Omental fat pad (tissue), 3 donors: ENCODE measurements at regions not wholly inside any gene's neighbourhood (a gene's known extent, or its start where the extent isn't known, plus 50 kb on each side); places are given as distances from the start of the nearest gene placed in this dataset.
"Not testable (repeated sequence)": the region's sequence is repeated elsewhere in the genome, so short reads cannot be mapped to it uniquely, and the experiment has no call there.

Source experiments
- ATAC-seq: fragments of 150-250 bp; one replicate; pipeline ENCODE4 v1.9.1; 2016; ENCODE audit warnings: mild to moderate bottlenecking, moderate library complexity; ENCODE audit not compliant: low FRiP score
- DNase-seq: peaks from one replicate; pipeline ENCODE4 v3.0.0-alpha.2; 2019; ENCODE audit warnings: low spot score
- TF ChIP-seq, protein P1 (sequence below), 3 donors: fragments of 450-650 bp; IDR thresholded peaks; one replicate each; pipeline ENCODE4 v1.5.1; 2016 to 2017; ENCODE audit warnings: antibody characterized with exemption in 3 of 3, mild to moderate bottlenecking in 3 of 3, moderate library complexity in 2 of 3

DNA sequence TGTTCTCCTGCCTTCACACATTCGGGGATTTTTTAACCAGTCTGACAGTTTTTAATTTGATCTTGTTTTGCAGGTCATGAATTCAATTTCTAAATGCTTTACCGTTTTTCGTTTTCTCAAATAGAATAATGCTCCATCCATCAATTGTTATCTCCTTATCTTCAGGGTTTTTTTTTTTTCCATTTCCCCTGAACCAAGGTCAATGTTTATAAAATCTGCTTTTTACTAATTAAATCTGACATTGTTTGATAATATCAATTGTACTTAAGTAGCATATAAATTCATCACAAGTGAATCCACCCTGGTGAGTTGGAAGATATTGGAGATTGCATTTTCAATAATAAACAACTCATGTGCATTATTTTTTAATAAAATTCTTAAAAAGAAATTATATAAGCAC is 2004.6 kb upstream of the WWC1 start:
- DNase-seq (no peak), ATAC-seq (no peak)
- TF ChIP-seq, protein P1, sequence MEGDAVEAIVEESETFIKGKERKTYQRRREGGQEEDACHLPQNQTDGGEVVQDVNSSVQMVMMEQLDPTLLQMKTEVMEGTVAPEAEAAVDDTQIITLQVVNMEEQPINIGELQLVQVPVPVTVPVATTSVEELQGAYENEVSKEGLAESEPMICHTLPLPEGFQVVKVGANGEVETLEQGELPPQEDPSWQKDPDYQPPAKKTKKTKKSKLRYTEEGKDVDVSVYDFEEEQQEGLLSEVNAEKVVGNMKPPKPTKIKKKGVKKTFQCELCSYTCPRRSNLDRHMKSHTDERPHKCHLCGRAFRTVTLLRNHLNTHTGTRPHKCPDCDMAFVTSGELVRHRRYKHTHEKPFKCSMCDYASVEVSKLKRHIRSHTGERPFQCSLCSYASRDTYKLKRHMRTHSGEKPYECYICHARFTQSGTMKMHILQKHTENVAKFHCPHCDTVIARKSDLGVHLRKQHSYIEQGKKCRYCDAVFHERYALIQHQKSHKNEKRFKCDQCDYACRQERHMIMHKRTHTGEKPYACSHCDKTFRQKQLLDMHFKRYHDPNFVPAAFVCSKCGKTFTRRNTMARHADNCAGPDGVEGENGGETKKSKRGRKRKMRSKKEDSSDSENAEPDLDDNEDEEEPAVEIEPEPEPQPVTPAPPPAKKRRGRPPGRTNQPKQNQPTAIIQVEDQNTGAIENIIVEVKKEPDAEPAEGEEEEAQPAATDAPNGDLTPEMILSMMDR (IDR thresholded peaks at IDR 0.05), result no peak

DNA sequence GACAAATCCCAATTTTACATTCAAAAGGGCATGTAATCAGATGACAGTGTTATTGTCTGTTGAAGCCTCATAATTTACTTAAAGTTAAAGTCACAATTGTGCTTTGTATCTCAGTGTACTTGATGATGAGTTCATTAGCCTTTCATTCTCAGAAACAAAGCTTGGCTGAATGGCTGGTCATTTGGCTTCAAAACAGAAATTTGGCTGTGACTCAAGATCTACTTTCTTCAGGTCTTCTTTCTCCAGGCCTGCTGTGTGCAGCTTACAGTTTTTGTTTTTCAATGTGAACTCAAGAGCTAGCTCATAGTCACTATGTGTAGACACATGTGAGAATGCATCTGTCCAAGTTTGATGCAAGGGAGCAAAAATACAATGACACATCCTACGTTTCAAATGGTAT is 2003.6 kb upstream of the WWC1 start:
- DNase-seq (no peak), ATAC-seq (no peak)
- TF ChIP-seq, protein P1 (IDR thresholded peaks at IDR 0.05), result no peak

DNA sequence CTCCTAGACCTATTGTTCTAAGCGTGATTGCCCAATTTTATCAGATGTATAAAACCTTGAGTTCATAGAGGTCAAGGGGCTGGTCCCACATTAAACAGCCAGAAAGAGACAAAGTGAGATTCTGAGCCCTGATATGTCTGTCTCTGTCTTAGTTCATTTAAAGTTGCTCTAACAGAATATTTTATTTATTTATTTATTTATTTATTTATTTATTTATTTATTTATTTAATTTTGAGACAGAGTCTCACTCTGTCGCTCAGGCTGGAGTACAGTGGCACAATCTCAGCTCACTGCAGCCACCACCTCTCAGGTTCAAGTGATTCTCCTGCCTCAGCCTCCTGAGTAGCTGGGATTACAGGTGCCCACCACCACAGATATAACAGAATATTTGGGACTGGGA is 1999.6 kb upstream of the WWC1 start:
- DNase-seq, ATAC-seq: not testable (repeated sequence)

DNA sequence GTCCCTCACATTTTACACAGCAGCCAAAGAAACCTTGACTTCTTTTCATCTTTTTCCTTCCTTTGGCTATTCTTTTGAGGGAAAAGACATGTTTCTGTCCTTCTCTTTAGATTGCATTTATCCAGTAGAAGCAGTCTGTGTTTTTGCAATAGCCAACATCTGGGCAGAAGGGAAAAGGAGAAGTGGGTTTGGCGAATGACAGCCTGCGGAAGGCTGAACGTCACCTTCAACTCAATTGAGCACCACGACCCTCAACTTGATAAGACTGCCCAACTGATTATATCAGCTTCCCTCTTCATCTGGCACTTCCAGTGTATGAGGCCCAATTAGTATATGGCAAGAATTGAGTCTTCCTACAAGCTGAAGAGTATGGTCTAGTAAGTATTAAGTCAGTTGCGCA is 1997.6 kb upstream of the WWC1 start:
- ATAC-seq (no peak), DNase-seq (no peak)
- TF ChIP-seq, protein P1 (IDR thresholded peaks at IDR 0.05), result no peak

DNA sequence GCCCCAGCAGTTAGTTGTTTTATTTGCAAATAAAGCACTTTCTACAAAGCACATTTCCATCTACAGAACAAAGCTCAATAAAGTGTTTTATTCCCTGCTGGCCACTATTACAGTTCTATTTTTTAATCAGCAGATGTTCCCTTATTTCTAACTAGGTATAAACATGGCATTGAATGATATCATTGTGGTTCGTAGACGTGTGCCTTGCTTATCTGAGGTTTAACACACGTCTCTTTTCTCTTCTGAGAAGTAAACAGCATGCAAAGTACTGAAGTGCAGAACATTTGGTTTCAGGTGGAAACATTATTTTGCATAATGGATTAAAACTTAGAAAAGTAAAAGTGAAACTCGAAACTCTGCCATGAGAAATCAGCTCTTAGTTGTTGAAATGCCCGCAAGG is 1989.3 kb upstream of the WWC1 start:
- DNase-seq, result no peak
- TF ChIP-seq, protein P1 (IDR thresholded peaks at IDR 0.05), result no peak
- ATAC-seq, result no peak

DNA sequence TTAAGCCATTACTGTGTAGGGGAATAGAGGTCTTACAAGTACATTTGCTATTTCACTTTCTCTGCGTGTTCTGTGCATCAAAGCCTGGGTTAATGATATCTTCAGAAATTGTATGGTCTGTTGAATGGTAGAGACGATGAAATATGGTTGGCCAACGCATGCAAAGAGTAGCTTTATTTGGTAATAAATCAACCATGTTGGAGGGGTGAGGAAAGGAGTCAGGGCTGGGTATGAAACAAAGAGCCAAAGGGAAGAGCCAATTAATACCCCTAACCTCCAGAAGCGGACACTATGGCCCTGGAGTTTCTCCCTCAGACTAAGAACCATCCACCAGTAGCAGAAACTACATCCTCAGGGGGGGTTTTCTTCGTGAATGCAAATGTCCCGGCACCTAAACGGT is 1974.0 kb upstream of the WWC1 start:
- no peak for ATAC-seq
- DNase-seq, result no peak
- TF ChIP-seq, protein P1 (IDR thresholded peaks at IDR 0.05), result no peak

DNA sequence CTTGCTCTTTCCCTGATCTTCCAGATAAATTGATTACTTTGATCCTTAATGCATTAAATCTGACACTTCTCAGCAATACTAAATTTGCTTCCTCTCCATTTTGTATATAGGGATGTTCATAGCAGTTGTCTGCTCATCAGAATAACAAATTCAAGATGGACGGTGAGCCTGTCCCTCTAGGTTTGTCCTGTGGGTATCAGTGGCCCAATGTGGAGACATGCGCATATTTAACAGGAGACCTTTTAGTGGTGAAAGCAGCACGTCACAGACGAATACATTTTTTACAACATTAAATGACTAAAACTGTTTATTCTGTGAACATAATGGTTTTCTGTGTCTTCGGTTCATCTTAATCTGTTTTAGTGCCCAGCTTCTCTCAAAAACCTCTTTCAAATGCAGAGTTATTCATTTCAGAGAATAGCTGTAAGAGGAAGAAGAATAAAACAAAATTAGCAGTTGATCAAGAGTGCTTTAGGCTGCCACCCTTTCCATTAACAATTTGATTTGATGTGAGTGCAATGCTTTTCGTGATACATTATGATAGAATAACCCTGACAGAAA is 1970.4 kb upstream of the WWC1 start:
- DNase-seq, result no peak
- TF ChIP-seq, protein P1 (IDR thresholded peaks at IDR 0.05), result no peak

DNA sequence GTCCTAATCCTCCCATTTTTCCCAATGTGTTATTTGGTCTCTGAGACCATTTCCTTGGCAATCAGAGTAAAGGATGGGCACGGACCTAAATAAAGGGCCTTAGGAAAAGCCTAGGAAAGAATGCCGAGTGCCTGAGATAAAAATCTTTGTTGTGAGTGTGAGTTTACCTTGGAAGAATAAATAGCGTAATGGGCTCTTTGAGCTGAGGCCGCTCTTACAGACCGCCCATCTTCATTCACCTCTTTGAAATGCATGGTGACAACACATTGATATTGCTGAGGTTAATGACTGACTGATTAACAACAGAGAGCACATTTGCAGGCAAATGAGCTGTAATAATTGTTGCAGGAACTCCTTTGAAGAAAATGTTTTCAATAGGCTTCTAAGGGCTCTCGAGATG is 1967.1 kb upstream of the WWC1 start:
- no peak for ATAC-seq
- DNase-seq, result no peak
- TF ChIP-seq, protein P1 (IDR thresholded peaks at IDR 0.05), result no peak

More for the DNA sequence above, 1970.4 kb upstream of the WWC1 start:
- no peak for ATAC-seq
